HUES64 (cell line): ENCODE measurements at regions not wholly inside any gene's neighbourhood (a gene's known extent, or its start where the extent isn't known, plus 50 kb on each side); places are given as distances from the start of the nearest gene placed in this dataset.

Experiments used
- H3K27ac ChIP-seq: 2 replicates; pipeline ENCODE4 v1.7.0; 2013; ENCODE audit warnings: low read depth, low read length, inconsistent platforms
- H3K27me3 ChIP-seq: 2 replicates; pipeline ENCODE4 v1.6.1; 2013; ENCODE audit warnings: mild to moderate bottlenecking, low read length; ENCODE audit not compliant: insufficient read depth
- H3K36me3 ChIP-seq: 2 replicates; pipeline ENCODE4 v1.6.1; 2013; ENCODE audit warnings: mild to moderate bottlenecking, low read length; ENCODE audit not compliant: insufficient read depth
- H3K4me1 ChIP-seq: 2 replicates; pipeline ENCODE4 v1.6.1; 2013; ENCODE audit warnings: mild to moderate bottlenecking, low read length, moderate library complexity; ENCODE audit not compliant: insufficient read depth
- H3K4me3 ChIP-seq: 2 replicates; pipeline ENCODE4 v1.5.1; 2013; ENCODE audit warnings: mild to moderate bottlenecking, low read length, moderate library complexity
- H3K9ac ChIP-seq: 2 replicates; pipeline ENCODE4 v1.6.1; 2013; ENCODE audit warnings: mild to moderate bottlenecking, low read depth, low read length
- H3K9me3 ChIP-seq: 2 replicates; pipeline ENCODE4 v1.6.1; 2013; ENCODE audit warnings: low read depth, low read length; ENCODE audit not compliant: insufficient read depth
- WGBS: fragments of 150-250, 120-280 bp; methylation state at CpG from one replicate; pipeline ENCODE4 v1.1.7; 2013; ENCODE audit warnings: missing lambda C conversion rate; 5-methylcytosine and 5-hydroxymethylcytosine counted together

- no peak overlapping the region for H3K27ac ChIP-seq
- WGBS, result 95% methylated on average over 14 of the region's 14 CpGs
- H3K9ac ChIP-seq, result no peak overlapping the region
- no peaks in the 10 kb centered on the region for H3K36me3 ChIP-seq
- H3K27me3 ChIP-seq, result no peaks in the 10 kb centered on the region
- no peaks in the 10 kb centered on the region for H3K9me3 ChIP-seq
- H3K4me1 ChIP-seq, result no peaks in the 10 kb centered on the region
- no peak overlapping the region for H3K4me3 ChIP-seq
Observed at GRCh38 chr4:62292911-62293310, 1092.8 kb downstream of the ADGRL3 start.

- Histone ChIP-seq H3K27ac (no peak overlapping the region), H3K4me3 (no peak overlapping the region), H3K9me3 (no peaks in the 10 kb centered on the region), H3K36me3 (no peaks in the 10 kb centered on the region), H3K27me3 (no peaks in the 10 kb centered on the region), H3K9ac (no peak overlapping the region), H3K4me1 (no peaks in the 10 kb centered on the region)
- WGBS, result 83% methylated on average over 3 of the region's 3 CpGs
Observed at GRCh38 chr4:62288808-62289541, 1088.8 kb downstream of the ADGRL3 start.

- WGBS, result 100% methylated on average over 1 of the region's 2 CpGs
- Histone ChIP-seq H3K9ac (no peak overlapping the region), H3K4me3 (no peak overlapping the region)
Observed at GRCh38 chr4:62285026-62285425, 1084.9 kb downstream of the ADGRL3 start.

GRCh38 chr4:62279689-62280088 is 1079.6 kb downstream of the ADGRL3 start:
- Histone ChIP-seq H3K27ac (no peak overlapping the region), H3K4me1 (no peaks in the 10 kb centered on the region), H3K4me3 (no peak overlapping the region), H3K36me3 (no peaks in the 10 kb centered on the region), H3K9me3 (no peaks in the 10 kb centered on the region), H3K9ac (no peak overlapping the region), H3K27me3 (no peaks in the 10 kb centered on the region)

More at GRCh38 chr4:62285026-62285425, 1084.9 kb downstream of the ADGRL3 start:
- H3K9me3 ChIP-seq, result no peaks in the 10 kb centered on the region
- H3K27me3 ChIP-seq, result no peaks in the 10 kb centered on the region
- H3K27ac ChIP-seq, result no peak overlapping the region
- no peaks in the 10 kb centered on the region for H3K36me3 ChIP-seq
- no peaks in the 10 kb centered on the region for H3K4me1 ChIP-seq

GRCh38 chr4:62275470-62275869 is 1075.3 kb downstream of the ADGRL3 start:
- H3K27ac ChIP-seq, result no peak overlapping the region
- H3K9ac ChIP-seq, result no peak overlapping the region
- H3K4me1 ChIP-seq, result no peaks in the 10 kb centered on the region
- no peaks in the 10 kb centered on the region for H3K27me3 ChIP-seq
- H3K4me3 ChIP-seq, result no peak overlapping the region
- H3K9me3 ChIP-seq, result no peaks in the 10 kb centered on the region
- no peaks in the 10 kb centered on the region for H3K36me3 ChIP-seq

- H3K27ac ChIP-seq, result no peak overlapping the region
- no peak overlapping the region for H3K4me3 ChIP-seq
- H3K9ac ChIP-seq, result no peak overlapping the region
- WGBS, result 96% methylated on average over 1 of the region's 1 CpG
- H3K27me3 ChIP-seq, result no peaks in the 10 kb centered on the region
- H3K36me3 ChIP-seq, result no peaks in the 10 kb centered on the region
- no peaks in the 10 kb centered on the region for H3K9me3 ChIP-seq
- no peaks in the 10 kb centered on the region for H3K4me1 ChIP-seq
Observed at GRCh38 chr4:62274782-62275181, 1074.7 kb downstream of the ADGRL3 start.

- no peaks in the 10 kb centered on the region for H3K36me3 ChIP-seq
- H3K9ac ChIP-seq, result no peak overlapping the region
- no peaks in the 10 kb centered on the region for H3K9me3 ChIP-seq
- H3K27me3 ChIP-seq, result no peaks in the 10 kb centered on the region
- H3K27ac ChIP-seq, result no peak overlapping the region
- no peak overlapping the region for H3K4me3 ChIP-seq
- 94% methylated on average over 3 of the region's 4 CpGs for WGBS
- H3K4me1 ChIP-seq, result no peaks in the 10 kb centered on the region
Observed at GRCh38 chr4:62271107-62271506, 1071.0 kb downstream of the ADGRL3 start.

- H3K4me3 ChIP-seq, result no peak overlapping the region
- no peak overlapping the region for H3K27ac ChIP-seq
- H3K27me3 ChIP-seq, result no peaks in the 10 kb centered on the region
- H3K9ac ChIP-seq, result no peak overlapping the region
- no peaks in the 10 kb centered on the region for H3K36me3 ChIP-seq
- H3K4me1 ChIP-seq, result no peaks in the 10 kb centered on the region
- WGBS, result 97% methylated on average over 4 of the region's 4 CpGs
- H3K9me3 ChIP-seq, result no peaks in the 10 kb centered on the region
Observed at GRCh38 chr4:62269918-62270317, 1069.8 kb downstream of the ADGRL3 start.

- Histone ChIP-seq H3K4me3 (no peak overlapping the region), H3K9me3 (no peaks in the 10 kb centered on the region), H3K4me1 (no peaks in the 10 kb centered on the region), H3K36me3 (no peaks in the 10 kb centered on the region), H3K27ac (no peak overlapping the region), H3K27me3 (no peaks in the 10 kb centered on the region), H3K9ac (no peak overlapping the region)
Observed at GRCh38 chr4:62263454-62263853, 1063.3 kb downstream of the ADGRL3 start.

- WGBS, result 40% methylated on average over 1 of the region's 1 CpG
- Histone ChIP-seq H3K27me3 (no peaks in the 10 kb centered on the region), H3K4me3 (no peak overlapping the region)
Observed at GRCh38 chr4:62262676-62263075, 1062.5 kb downstream of the ADGRL3 start.

GRCh38 chr4:62260254-62260653 is 1060.1 kb downstream of the ADGRL3 start:
- WGBS, result 77% methylated on average over 3 of the region's 3 CpGs

More at GRCh38 chr4:62262676-62263075, 1062.5 kb downstream of the ADGRL3 start:
- peaks cover 4% of the 10 kb centered on the region; the same call in 1 of the 2 replicates for H3K4me1 ChIP-seq
- H3K27ac ChIP-seq, result no peak overlapping the region
- H3K36me3 ChIP-seq, result no peaks in the 10 kb centered on the region
- H3K9ac ChIP-seq, result no peak overlapping the region
- H3K9me3 ChIP-seq, result no peaks in the 10 kb centered on the region

GRCh38 chr4:62256479-62256878 is 1056.4 kb downstream of the ADGRL3 start:
- Histone ChIP-seq H3K27me3 (no peaks in the 10 kb centered on the region), H3K36me3 (no peaks in the 10 kb centered on the region), H3K9ac (no peak overlapping the region), H3K9me3 (no peaks in the 10 kb centered on the region), H3K4me1 (peaks cover 13% of the 10 kb centered on the region), H3K27ac (no peak overlapping the region), H3K4me3 (no peak overlapping the region)

More at GRCh38 chr4:62260254-62260653, 1060.1 kb downstream of the ADGRL3 start:
- Histone ChIP-seq H3K36me3 (no peaks in the 10 kb centered on the region), H3K9ac (no peak overlapping the region), H3K4me3 (no peak overlapping the region), H3K27me3 (no peaks in the 10 kb centered on the region), H3K4me1 (peaks cover 10% of the 10 kb centered on the region), H3K9me3 (no peaks in the 10 kb centered on the region), H3K27ac (no peak overlapping the region)
